HCT116 (cell line): ENCODE measurements at regions not wholly inside any gene's neighbourhood (a gene's known extent, or its start where the extent isn't known, plus 50 kb on each side); places are given as distances from the start of the nearest gene placed in this dataset.

Source experiments
- ELF1 ChIP-seq: IDR thresholded peaks from 2 replicates; pipeline ENCODE4 v1.6.1; 2012; ENCODE audit warnings: low read depth, borderline replicate concordance
- EZH2 ChIP-seq: fragments of 200-600 bp; sonication (generic); IDR thresholded peaks from 2 replicates; pipeline ENCODE4 v1.6.1; 2017; ENCODE audit warnings: antibody characterized with exemption, mixed run types
- EZH2phosphoT487 ChIP-seq: fragments of 200-600 bp; IDR thresholded peaks from 2 replicates; pipeline ENCODE4 v1.6.1; 2018; ENCODE audit warnings: antibody characterized with exemption, borderline replicate concordance
- POLR2A ChIP-seq: IDR thresholded peaks from 2 replicates; pipeline ENCODE4 v1.7.0; 2011; ENCODE audit warnings: borderline replicate concordance; ENCODE audit not compliant: insufficient read depth, insufficient read length; ENCODE audit errors: extremely low read depth
- POLR2AphosphoS5 ChIP-seq: IDR thresholded peaks from 2 replicates; pipeline ENCODE4 v1.6.1; 2011; ENCODE audit warnings: mild to moderate bottlenecking, low read depth, low read length, moderate library complexity
- RAD21 ChIP-seq: IDR thresholded peaks from 2 replicates; pipeline ENCODE4 v1.6.1; 2012; ENCODE audit warnings: low read depth, mild to moderate bottlenecking
- SIN3A ChIP-seq: IDR thresholded peaks from 2 replicates; pipeline ENCODE4 v1.6.1; 2012; ENCODE audit warnings: low read depth
- YY1 ChIP-seq: IDR thresholded peaks from 2 replicates; pipeline ENCODE4 v1.6.1; 2011; ENCODE audit warnings: low read length, low read depth, moderate library complexity, mild to moderate bottlenecking; ENCODE audit not compliant: insufficient replicate concordance; ENCODE audit errors: extremely low read depth
- ZFX ChIP-seq: fragments of 450-650 bp; IDR thresholded peaks from 2 replicates; pipeline ENCODE4 v1.6.1; 2017
- ZNF274 ChIP-seq: fragments of 200-500 bp; sonication (Bioruptor generic); IDR thresholded peaks from 2 replicates; pipeline ENCODE4 v1.6.1; 2014; ENCODE audit warnings: mild to moderate bottlenecking, low read depth, low read length, inconsistent platforms
- TF ChIP-seq, protein P1 (sequence below), 3 experiments: fragments of 200-600 bp in 1 of 3; sonication (generic) in 1 of 3; IDR thresholded peaks in 2 of 3; conservative IDR thresholded peaks in 1 of 3; 2 replicates each; pipeline ENCODE4 v1.5.1; 2012 to 2017; ENCODE audit warnings: low read depth in 2 of 3, low read length in 2 of 3, antibody characterized with exemption in 1 of 3, borderline replicate concordance in 1 of 3, control low read depth in 1 of 3, mild to moderate bottlenecking in 1 of 3, mixed read lengths in 1 of 3, mixed run types in 1 of 3, moderate library complexity in 1 of 3; ENCODE audit not compliant: insufficient read depth in 1 of 3
- TF ChIP-seq, protein P2 (sequence below): IDR thresholded peaks from 2 replicates; pipeline ENCODE4 v1.6.1; 2012

DNA sequence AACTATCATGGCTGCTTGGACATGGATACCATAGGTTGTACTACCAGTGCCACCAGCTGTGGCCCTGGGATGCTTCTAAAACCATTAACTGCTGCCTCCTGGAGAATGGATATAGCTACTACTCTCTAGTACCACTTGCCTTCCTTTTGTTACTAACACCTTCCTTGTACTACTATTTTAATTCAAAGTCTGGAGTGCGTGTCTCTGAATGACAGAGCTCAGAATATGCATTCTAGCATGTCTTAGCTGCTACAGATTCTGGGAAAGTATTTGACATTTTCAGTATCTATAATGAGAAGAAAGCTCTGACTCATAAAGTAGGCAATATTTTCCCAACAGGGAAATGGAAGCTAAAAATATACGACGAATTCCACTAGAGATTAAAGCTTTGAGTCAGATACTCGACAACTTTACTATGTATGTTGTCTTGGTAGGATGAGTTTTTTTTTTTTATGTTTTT is 112.3 kb downstream of the PFDN4 start:
- TF ChIP-seq EZH2 (no peak), POLR2A (no peak), EZH2phosphoT487 (no peak), SIN3A (no peak), POLR2AphosphoS5 (no peak), ZFX (no peak), RAD21 (peak; percentile 27; the same call in 1 of the 2 replicates), YY1 (no peak), ZNF274 (no peak), ELF1 (no peak)
- TF ChIP-seq, protein P1, sequence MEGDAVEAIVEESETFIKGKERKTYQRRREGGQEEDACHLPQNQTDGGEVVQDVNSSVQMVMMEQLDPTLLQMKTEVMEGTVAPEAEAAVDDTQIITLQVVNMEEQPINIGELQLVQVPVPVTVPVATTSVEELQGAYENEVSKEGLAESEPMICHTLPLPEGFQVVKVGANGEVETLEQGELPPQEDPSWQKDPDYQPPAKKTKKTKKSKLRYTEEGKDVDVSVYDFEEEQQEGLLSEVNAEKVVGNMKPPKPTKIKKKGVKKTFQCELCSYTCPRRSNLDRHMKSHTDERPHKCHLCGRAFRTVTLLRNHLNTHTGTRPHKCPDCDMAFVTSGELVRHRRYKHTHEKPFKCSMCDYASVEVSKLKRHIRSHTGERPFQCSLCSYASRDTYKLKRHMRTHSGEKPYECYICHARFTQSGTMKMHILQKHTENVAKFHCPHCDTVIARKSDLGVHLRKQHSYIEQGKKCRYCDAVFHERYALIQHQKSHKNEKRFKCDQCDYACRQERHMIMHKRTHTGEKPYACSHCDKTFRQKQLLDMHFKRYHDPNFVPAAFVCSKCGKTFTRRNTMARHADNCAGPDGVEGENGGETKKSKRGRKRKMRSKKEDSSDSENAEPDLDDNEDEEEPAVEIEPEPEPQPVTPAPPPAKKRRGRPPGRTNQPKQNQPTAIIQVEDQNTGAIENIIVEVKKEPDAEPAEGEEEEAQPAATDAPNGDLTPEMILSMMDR (IDR thresholded peaks at IDR 0.05 in 2 of 3, conservative IDR thresholded peaks at IDR 0.05 in 1 of 3; ENCODE audit: borderline replicate concordance in 1 of 3, insufficient read depth in 1 of 3, low read depth in 2 of 3, low read length in 2 of 3), result no peak
- TF ChIP-seq, protein P2, sequence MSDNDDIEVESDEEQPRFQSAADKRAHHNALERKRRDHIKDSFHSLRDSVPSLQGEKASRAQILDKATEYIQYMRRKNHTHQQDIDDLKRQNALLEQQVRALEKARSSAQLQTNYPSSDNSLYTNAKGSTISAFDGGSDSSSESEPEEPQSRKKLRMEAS, result no peak
